Fibroblast of peridontal ligament (primary cell): ENCODE measurements at regions not wholly inside any gene's neighbourhood (a gene's known extent, or its start where the extent isn't known, plus 50 kb on each side); places are given as distances from the start of the nearest gene placed in this dataset.
"Not testable (repeated sequence)": the region's sequence is repeated elsewhere in the genome, so short reads cannot be mapped to it uniquely, and the experiment has no call there.

Source experiments
- DNase-seq: peaks from one replicate; pipeline ENCODE4 v3.0.0-alpha.2; 2010; ENCODE audit errors: extremely low read depth

GRCh38 chr6:1445650-1446330 lies 56.4 kb downstream of the FOXF2 start:
- DNase-seq = no peak

DNA sequence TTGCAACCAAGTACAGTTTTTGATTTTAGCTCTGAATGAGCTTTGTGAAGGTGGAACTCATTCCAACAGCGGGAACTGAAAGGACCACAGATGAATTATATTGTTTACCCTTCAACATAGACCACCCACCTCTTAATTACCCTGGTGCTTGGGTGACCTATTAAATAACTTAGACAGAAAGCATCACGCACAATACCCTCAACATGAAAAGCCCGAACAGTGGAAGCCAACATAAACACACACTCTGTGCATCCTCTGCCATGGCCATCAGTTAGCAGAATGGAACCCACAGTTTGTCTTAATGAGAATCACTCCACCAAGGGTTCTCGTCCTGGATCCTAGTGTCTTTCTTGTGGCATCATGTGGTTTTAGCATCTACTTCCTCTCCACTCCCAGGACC lies 60.5 kb downstream of the FOXF2 start:
- no peak for DNase-seq

GRCh38 chr6:1453024-1453423 lies 63.6 kb downstream of the FOXF2 start:
- no peak for DNase-seq

- DNase-seq = not testable (repeated sequence)
These were observed 67.4 kb downstream of the FOXF2 start for GRCh38 chr6:1456816-1457215.

DNA sequence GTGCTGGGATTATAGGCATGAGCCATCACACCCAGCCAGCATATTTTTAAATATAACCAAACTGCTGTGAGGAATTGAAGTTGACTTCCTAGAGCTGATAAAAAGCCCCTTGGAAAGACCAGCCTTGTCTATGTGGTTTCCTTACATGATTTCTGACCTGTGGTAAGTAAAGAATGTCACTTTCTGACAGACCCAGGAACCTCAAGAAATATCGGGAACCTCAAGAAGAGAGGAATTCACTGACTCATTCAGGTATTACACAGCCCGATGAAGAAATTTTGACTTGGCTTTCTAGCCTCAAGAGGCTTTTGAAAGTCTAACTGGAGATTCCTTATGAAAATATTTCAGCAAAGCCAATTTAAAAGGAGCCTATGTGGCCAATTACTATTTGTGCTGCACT lies 71.8 kb downstream of the FOXF2 start:
- peak; percentile 40 for DNase-seq

- no peak for DNase-seq
These were observed 72.4 kb downstream of the FOXF2 start for GRCh38 chr6:1461736-1462135.

GRCh38 chr6:1463275-1463674 lies 73.9 kb downstream of the FOXF2 start:
- DNase-seq = no peak

GRCh38 chr6:1463751-1464426 lies 74.5 kb downstream of the FOXF2 start:
- no peak for DNase-seq

GRCh38 chr6:1464781-1465370 lies 75.5 kb downstream of the FOXF2 start:
- DNase-seq = no peak

- DNase-seq = no peak
These were observed 78.8 kb downstream of the FOXF2 start for GRCh38 chr6:1468126-1468525.

GRCh38 chr6:1470040-1470439 lies 80.7 kb downstream of the FOXF2 start:
- no peak for DNase-seq

DNA sequence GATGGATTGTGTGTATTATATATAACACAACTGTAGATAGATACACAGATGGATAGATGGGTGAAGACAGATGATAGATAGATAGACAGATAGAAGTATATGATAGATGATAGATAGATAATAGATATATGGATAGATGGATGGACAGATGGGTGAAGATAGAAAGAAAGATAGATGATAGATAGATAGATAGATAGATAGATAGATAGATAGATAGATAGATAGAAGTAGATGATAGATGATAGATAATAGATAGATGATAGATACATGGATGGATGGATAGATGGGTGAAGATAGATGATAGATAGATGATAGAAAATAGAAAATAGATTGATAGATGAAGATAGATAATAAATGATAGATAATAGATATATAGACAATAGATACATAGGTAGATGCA lies 83.3 kb downstream of the FOXF2 start:
- no peak for DNase-seq

GRCh38 chr6:1473166-1473565 lies 83.8 kb downstream of the FOXF2 start:
- no peak for DNase-seq

DNA sequence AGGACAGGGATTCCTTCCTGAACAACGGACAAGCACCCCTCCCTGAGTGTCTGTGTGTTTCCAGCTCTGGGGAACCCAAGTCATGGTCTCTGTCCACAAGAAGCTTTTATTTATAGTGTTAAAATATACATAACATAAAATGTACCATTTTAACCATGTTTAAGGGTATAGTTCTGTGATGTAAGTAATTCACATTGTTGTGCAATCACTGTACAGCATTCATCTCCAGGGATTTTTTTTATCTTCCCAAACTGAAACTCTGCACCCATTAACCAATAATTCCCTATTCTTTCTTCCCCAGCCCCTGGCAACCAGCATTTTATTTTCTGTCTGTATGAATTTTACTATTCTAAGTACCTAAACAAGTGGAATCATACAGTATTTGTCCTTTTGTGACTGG lies 84.2 kb downstream of the FOXF2 start:
- no peak for DNase-seq

GRCh38 chr6:1474205-1474604 lies 84.8 kb downstream of the FOXF2 start:
- no peak for DNase-seq

DNA sequence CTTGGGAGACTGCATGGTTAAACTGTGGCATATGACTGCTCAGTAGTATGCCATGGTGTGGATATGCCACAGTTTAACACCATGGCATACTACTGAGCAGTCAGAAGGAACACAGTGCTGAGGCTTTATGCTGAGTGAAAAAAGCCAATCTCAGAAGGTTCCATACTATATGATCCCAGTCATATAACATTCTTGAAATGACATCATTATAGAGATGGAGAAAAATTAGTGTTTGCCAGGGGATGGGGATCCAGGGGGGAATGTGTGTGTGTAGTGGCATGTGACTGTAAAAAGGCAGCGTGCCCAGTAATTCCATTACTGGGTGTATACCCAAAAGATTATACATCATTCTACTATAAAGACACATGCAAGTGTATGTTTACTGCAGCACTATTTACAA lies 85.8 kb downstream of the FOXF2 start:
- peak; percentile 57 for DNase-seq

DNA sequence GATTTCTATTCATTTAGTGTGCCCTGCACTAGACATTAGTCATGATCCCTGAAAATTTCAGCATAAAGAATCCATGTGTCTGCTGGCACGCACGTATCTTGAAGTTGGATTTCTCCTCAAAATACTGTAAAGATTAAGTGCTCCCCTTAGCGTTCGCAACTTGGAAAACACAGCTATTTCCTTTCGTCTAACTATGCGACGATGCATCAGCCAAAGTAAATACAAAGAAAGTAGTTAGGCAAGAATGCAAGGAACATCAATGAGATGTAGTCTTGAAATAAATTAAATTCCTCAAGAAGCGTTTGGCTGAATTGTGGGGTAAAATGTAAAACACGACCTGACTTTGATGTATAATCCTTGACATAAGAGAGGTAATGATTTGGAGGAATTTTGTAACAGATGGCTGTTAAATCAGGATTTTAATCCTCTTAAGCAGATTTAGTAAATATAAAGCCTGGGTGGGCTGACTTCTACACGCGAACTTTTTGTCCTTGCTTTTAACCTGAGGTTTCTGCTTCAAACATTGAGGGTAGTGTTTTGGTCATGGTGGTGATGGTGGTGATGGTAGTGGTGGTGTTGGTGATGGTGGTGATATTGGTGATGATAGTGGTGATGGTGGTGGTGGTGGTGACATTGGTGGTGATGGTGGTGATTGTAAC lies 88.2 kb downstream of the FOXF2 start:
- peak; percentile 95 for DNase-seq

- not testable (repeated sequence) for DNase-seq
These were observed 88.9 kb downstream of the FOXF2 start for GRCh38 chr6:1478163-1478826.

DNA sequence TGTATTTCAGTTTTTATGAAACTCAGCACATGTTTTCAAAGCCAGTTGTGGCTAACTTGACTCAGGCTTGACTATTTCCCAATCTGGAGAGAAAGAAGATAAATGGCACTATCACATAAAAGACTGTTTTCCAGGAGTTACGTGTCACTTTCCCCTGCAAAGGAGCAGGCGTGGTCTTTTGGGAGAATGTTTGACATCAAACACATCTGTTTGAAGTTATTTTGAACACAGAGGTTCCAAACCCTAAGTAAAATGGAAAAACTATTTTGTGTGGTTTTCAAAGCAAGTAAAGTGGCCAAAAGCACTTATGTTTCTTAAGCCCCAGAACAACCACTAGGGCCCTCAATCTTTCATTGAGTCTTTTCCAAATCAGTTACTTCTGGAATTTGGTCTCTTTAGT lies 89.7 kb downstream of the FOXF2 start:
- peak; percentile 99 for DNase-seq

DNA sequence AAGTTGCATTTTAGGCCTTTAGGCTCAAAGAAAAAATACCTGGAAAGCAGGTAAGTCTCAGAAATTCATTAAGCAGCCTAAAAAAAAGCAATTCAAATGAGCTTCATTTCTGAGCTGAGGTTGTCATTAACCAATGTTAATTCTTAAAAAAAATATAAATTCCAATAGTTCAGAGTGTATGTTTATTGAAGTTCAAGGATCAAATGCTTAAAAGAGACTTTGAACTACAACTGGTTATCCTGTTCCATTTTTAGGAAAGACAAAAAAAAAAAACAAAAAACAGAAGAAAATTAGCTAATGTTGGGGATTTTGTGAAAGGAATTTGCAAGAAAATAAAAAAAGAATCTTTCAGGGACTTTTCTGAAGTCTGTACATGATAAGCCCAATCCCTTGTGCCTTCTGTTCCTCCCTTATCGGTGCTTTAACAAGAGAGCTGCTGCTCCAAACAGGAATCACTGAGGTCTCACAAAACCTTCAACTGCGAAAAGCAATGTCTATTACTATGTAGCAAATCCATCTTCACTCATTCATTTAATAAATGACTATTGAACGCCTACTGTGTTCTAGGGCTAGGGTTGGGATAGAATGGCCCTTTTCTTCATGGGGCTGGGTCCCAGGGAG lies 90.3 kb downstream of the FOXF2 start:
- no peak for DNase-seq

- DNase-seq = peak; percentile 96
These were observed 91.9 kb downstream of the FOXF2 start for GRCh38 chr6:1481286-1481685.
